BE2C (cell line): ENCODE measurements at regions not wholly inside any gene's neighbourhood (a gene's known extent, or its start where the extent isn't known, plus 50 kb on each side); places are given as distances from the start of the nearest gene placed in this dataset.

Source experiments
- DNase-seq: peaks from one replicate; pipeline ENCODE4 v3.0.0-alpha.2; 2020
- H3K27me3 ChIP-seq: fragments of 250-450 bp; sonication (Bioruptor Pico); 2 replicates; pipeline ENCODE4 v1.5.1; 2020; ENCODE audit warnings: mild to moderate bottlenecking
- H3K36me3 ChIP-seq: fragments of 250-450 bp; sonication (Bioruptor Pico); 2 replicates; pipeline ENCODE4 v1.5.1; 2020; ENCODE audit warnings: mild to moderate bottlenecking
- H3K4me1 ChIP-seq: fragments of 250-450 bp; sonication (Bioruptor Pico); 2 replicates; pipeline ENCODE4 v1.5.1; 2020
- H3K4me3 ChIP-seq: 2 replicates; pipeline ENCODE4 v1.5.1; 2011; ENCODE audit warnings: low read depth, low read length
- H3K9me3 ChIP-seq: fragments of 250-450 bp; sonication (Bioruptor Pico); 2 replicates; pipeline ENCODE4 v1.5.1; 2020
- CTCF ChIP-seq: IDR thresholded peaks from 2 replicates; pipeline ENCODE4 v1.5.1; 2012; ENCODE audit warnings: mild to moderate bottlenecking, low read depth, low read length

GRCh38 chr14:94875256-94875655, 105.3 kb upstream of the GSC start:
- no peak for TF ChIP-seq CTCF
- H3K9me3 ChIP-seq, result no peaks in the 10 kb centered on the region
- no peaks in the 10 kb centered on the region for H3K4me1 ChIP-seq
- peaks cover 16% of the 10 kb centered on the region for H3K27me3 ChIP-seq
- no peaks in the 10 kb centered on the region for H3K36me3 ChIP-seq
- no peak overlapping the region for H3K4me3 ChIP-seq
- DNase-seq, result no peak

- H3K4me3 ChIP-seq, result no peak overlapping the region
- H3K4me1 ChIP-seq, result no peaks in the 10 kb centered on the region
- H3K36me3 ChIP-seq, result no peaks in the 10 kb centered on the region
- no peak for DNase-seq
- TF ChIP-seq CTCF, result no peak
- no peaks in the 10 kb centered on the region for H3K9me3 ChIP-seq
- H3K27me3 ChIP-seq, result peaks cover 3% of the 10 kb centered on the region; the same call in 1 of the 2 replicates
Observed at GRCh38 chr14:94868772-94869072, 98.8 kb upstream of the GSC start.

GRCh38 chr14:94867946-94868771, 98.2 kb upstream of the GSC start:
- Histone ChIP-seq H3K4me3 (no peak overlapping the region), H3K27me3 (peaks cover 3% of the 10 kb centered on the region; the same call in 1 of the 2 replicates)
- no peak for DNase-seq

GRCh38 chr14:94867209-94867608, 97.3 kb upstream of the GSC start:
- Histone ChIP-seq H3K27me3 (peaks cover 3% of the 10 kb centered on the region; the same call in 1 of the 2 replicates), H3K4me1 (no peaks in the 10 kb centered on the region), H3K36me3 (no peaks in the 10 kb centered on the region), H3K9me3 (no peaks in the 10 kb centered on the region), H3K4me3 (no peak overlapping the region)
- DNase-seq, result no peak
- TF ChIP-seq CTCF, result no peak

More at GRCh38 chr14:94867946-94868771, 98.2 kb upstream of the GSC start:
- no peaks in the 10 kb centered on the region for H3K4me1 ChIP-seq
- H3K9me3 ChIP-seq, result no peaks in the 10 kb centered on the region
- TF ChIP-seq CTCF, result no peak
- no peaks in the 10 kb centered on the region for H3K36me3 ChIP-seq

GRCh38 chr14:94864387-94865195, 94.7 kb upstream of the GSC start:
- peaks cover 8% of the 10 kb centered on the region for H3K27me3 ChIP-seq
- no peaks in the 10 kb centered on the region for H3K4me1 ChIP-seq
- no peak for TF ChIP-seq CTCF
- no peak for DNase-seq
- no peaks in the 10 kb centered on the region for H3K36me3 ChIP-seq
- no peak overlapping the region for H3K4me3 ChIP-seq
- H3K9me3 ChIP-seq, result no peaks in the 10 kb centered on the region

GRCh38 chr14:94863366-94863765, 93.5 kb upstream of the GSC start:
- no peak for TF ChIP-seq CTCF
- Histone ChIP-seq H3K4me1 (no peaks in the 10 kb centered on the region), H3K4me3 (no peak overlapping the region), H3K36me3 (no peaks in the 10 kb centered on the region), H3K9me3 (no peaks in the 10 kb centered on the region), H3K27me3 (peaks cover 10% of the 10 kb centered on the region)
- no peak for DNase-seq
